Right renal pelvis (tissue), 4 donors: ENCODE measurements at regions not wholly inside any gene's neighbourhood (a gene's known extent, or its start where the extent isn't known, plus 50 kb on each side); places are given as distances from the start of the nearest gene placed in this dataset.

ENCODE experiments used
- DNase-seq, 4 donors: peaks; one replicate each; pipeline ENCODE4 v3.0.0-alpha.2; 2013; ENCODE audit warnings: low read depth in 4 of 4, low spot score in 3 of 4, missing footprints in 1 of 4

GRCh38 chr6:170232186-170233002, 58.5 kb downstream of the DLL1 start:
- no peak for DNase-seq

GRCh38 chr6:170231293-170232185, 59.3 kb downstream of the DLL1 start:
- no peak for DNase-seq

- no peak for DNase-seq
Observed at GRCh38 chr6:170230520-170231292, 60.2 kb downstream of the DLL1 start.

DNA sequence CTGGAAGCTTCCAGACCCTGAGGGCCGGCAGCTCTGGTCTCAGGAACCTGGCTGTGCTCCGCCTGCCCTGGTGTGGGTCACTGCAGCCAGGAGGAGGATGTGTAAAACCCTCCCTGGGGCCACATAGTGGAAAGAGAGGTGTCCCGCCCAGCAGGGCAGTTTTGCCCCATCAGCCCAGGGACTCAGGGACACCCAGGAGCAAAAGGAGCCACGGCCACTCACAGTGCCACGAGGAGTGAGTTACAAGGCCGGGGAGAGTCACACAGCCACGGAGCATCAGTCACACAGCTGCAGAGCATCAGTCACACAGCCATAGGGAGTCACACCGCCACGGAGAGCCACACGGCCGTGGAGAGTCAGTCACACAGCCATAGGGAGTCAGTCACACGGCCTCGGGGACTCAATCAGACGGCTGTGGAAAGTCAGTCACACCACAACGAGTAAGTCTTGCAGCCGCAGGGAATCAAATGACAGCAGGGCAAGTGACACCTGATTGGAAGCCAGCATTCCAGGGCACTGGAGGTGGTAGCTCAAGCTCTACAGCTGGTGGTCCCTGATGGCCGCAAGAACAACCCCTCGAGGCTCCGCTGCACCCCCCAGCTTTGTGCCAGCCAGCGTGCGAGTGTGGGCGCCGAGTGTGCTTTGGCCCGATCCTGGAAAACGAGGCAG, 60.9 kb downstream of the DLL1 start:
- DNase-seq, result no peak

DNA sequence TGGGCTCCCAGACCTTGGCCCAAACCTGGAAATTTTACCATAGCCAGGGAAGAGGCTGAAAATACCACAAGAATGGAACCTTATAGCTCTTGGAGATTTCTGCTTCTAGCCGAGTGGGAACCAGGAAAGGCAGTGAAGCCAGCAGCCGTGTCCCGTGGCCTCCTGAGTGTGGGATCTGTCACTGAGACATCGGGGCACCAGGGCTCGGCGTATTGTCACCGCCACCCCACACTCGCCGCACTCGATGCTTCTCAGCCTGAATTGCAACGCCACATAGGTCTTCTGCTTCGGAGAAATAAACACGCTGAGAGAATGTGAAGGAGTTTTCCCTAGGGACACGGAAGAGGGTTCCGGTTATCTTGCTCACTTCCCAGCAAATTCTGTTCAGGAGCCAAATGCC, 61.5 kb downstream of the DLL1 start:
- no peak for DNase-seq

- no peak for DNase-seq
Observed at GRCh38 chr6:170228946-170229310, 62.0 kb downstream of the DLL1 start.

DNA sequence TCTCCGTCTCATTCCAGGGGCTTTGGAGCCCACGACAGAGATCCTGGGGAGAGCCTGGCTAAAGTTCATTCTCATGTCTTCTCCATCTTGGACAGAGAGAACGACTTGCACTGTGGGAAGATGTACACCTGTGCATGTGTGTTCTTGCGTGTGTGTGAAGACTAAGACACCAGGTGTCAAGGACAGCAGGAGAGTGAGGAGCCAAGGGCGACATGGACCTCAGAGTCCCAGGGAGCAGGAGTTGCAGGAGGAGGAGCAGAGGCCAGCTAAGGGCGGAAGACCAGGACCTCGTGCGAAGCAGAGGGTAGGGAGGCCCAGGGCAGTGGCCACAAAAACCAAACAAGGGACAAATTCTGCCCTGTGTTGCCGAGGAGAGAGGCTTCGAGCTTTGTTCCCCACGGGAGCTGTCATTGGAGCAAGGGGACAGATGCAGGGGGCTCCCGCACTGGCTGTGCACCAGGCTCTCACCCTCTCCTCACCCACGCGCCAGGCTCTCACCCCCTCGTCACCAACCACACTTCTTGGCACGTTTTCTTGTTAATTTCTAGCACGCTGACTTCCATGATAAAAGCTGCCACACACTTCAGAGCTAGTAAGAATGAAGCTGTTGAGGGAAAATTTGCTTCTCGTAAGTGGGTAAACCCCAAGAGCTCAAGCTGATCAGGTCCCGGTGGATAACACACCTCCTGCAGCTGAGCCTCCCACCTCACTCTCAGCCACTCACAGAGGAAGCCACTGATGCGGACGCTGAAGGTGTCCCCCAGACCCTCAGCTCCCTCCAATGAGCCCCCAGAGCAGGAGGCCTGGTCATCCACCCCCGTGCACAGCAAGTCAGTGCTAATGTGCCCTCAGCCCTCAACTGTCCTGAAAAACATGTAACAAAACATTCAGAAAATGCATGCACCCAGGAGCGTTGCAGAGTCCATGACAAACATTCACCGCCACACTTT, 62.6 kb downstream of the DLL1 start:
- DNase-seq, result no peak

- no peak for DNase-seq
Observed at GRCh38 chr6:170227521-170227983, 63.3 kb downstream of the DLL1 start.

- no peak for DNase-seq
Observed at GRCh38 chr6:170226647-170227046, 64.2 kb downstream of the DLL1 start.

DNA sequence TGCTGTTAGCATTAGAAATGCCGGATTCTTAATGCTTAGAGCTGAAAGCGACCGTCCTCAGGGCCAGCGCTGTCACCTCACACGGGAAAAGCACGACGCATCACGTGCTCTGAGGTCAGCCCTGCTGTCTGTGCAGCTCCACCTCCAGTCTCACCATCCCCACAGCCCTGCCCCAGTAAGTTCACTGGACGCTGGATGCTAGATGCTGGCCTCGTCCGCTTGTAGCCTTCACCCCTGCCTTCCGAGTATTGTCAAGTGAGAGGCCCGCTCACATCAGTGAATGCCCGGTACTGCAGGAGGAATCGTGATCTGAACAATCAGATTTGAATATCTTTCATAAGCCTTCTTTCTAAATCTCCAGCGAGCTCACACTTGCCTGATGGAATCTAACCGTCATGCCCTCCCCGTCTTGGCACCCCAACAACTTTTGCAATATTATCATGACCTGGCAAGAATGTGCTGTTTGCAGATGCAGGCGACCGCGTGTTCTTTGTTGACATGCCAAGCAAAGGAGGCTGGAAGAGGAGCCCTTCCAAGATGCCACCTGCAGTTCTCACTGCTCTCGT, 64.9 kb downstream of the DLL1 start:
- DNase-seq, result no peak

DNA sequence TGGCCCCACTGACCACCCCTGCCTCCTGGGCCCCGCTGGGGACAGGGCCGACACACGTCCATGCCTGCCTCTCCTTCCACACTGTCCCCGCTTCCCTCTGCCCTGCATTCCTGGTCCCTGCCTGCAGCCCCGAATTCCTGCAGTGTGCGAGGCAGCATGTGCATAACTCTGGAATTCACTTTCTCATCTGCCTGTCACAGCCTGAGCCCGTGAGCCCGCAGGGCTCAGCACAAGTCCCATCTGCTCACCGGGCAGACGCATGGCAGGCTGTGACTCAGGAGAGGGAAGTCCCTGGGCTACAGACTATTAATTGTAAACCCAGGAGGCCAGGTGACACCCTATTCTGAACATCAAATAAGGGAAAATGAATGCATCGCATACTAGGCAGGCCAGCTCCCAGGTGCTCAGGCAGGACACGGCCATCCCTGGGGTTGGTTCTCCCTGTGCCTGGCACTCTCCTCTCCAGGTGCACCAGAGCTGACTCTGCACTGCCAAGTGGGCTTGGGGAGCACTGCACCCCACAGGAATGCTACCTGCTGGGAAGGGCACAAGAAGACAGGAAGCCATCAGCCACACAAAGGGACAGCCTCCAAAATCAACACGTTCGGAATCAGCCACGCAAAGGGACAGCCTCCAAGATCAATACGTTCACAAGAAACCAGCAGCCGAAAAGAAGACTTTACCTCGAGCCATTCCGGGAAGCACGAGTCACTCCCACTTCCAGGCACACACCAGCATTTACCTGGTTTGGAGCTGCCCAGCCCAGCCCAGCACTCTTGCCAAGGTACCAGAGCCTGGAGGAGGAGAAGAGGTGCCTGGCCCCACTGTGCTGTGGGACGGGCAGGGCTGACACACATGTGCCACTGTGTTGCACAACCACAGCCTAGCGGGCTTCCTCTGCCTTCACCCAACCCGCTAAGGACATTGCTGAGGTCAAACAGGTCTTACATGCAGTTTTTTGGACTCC, 65.9 kb downstream of the DLL1 start:
- no peak for DNase-seq

GRCh38 chr6:170223718-170224693, 66.9 kb downstream of the DLL1 start:
- DNase-seq, result no peak

GRCh38 chr6:170222498-170223471, 68.1 kb downstream of the DLL1 start:
- no peak for DNase-seq

DNA sequence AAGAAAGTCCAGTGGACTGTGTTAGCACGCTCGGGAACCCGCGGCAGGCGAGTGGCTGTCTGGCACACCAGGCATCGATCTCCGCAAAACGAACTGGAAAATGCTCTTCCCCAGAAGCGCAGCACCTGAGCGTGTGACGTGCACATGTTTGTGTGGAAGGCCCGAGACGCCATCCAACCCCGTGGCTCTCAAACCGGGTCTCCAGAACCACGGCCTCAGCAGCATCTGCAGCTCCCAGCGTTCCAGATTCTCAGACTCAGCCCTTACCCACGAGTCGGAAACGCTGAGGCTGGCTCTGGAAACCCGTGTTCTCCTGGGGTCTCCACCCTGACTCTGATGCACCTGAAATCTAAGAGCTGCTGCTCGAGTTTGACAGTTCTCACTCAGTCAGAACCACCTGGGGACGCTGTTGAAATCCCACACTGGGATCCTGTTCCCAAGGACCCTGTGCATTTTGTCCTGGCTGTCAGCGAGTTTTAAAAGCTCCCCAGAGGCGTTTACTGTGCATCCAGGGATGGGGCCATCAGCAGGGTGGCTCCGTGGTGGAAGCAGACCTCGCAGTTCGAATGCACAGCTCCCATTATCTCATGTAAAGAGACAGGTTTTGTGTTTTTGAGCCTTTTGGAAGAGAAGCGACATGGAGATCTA, 69.0 kb downstream of the DLL1 start:
- DNase-seq, result no peak
